ENCODE measurements at regions not wholly inside any gene's neighbourhood (a gene's known extent, or its start where the extent isn't known, plus 50 kb on each side); places are given as distances from the start of the nearest gene placed in this dataset.

DNA sequence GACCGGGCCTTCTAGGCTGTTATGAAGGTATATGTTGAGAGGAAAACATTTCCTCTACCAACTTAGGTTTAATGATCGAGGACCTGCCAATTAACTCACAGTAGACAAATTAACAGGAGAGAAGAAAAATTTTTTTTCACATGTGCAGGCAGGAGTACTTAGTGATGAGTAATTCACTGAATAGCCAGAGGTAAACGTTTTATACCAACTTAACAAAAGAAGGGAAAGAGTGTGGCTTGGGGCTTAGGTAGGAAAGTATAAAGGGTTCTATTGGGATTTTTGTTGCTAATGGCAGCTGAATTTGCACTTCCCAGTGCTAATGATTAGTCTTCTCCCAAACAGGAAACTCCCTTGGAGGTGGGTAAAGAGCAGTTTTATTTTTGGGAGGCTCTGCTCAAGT, 121.6 kb upstream of the HS3ST4 start:
- H3K36me3 Mint-ChIP-seq (ENCODE audit: low read depth), result peaks cover 8% of the 10 kb centered on the region
- H3K9me3 Mint-ChIP-seq, result peaks cover 72% of the 10 kb centered on the region
- Histone ChIP-seq H3F3A (replicated peaks; ENCODE audit: low read depth) (no peaks in the 10 kb centered on the region), H3K27ac (ENCODE audit: low read depth) (no peak overlapping the region), H3K4me2 (no peak overlapping the region), H4K20me1 (replicated peaks; ENCODE audit: insufficient read depth) (no peaks in the 10 kb centered on the region), H3K79me2 (replicated peaks; ENCODE audit: insufficient read depth) (no peaks in the 10 kb centered on the region), H3K36me3 (ENCODE audit: insufficient read depth) (no peaks in the 10 kb centered on the region; the same call in 1 of the 2 replicates), H3K4me1 (ENCODE audit: insufficient read depth) (no peaks in the 10 kb centered on the region), H3K4me3 (no peak overlapping the region), H2AFZ (no peak overlapping the region), H3K27me3 (ENCODE audit: insufficient read depth) (no peaks in the 10 kb centered on the region), H3K9me2 (ENCODE audit: insufficient read depth) (no peaks in the 10 kb centered on the region)
- DNase-seq (ENCODE audit: low spot score) (no peak), ATAC-seq (no peak)
- H3K27me3 Mint-ChIP-seq (ENCODE audit: insufficient read depth, low read depth, poor library complexity), result peaks cover 3% of the 10 kb centered on the region
- peaks cover 3% of the 10 kb centered on the region; the same call in 2 of the 3 replicates for H3K4me1 Mint-ChIP-seq
- no peak for TF ChIP-seq CREB1 (CRISPR knock-in tag; IDR thresholded peaks at IDR 0.05; ENCODE audit: low read depth)
- TF ChIP-seq, protein P1, sequence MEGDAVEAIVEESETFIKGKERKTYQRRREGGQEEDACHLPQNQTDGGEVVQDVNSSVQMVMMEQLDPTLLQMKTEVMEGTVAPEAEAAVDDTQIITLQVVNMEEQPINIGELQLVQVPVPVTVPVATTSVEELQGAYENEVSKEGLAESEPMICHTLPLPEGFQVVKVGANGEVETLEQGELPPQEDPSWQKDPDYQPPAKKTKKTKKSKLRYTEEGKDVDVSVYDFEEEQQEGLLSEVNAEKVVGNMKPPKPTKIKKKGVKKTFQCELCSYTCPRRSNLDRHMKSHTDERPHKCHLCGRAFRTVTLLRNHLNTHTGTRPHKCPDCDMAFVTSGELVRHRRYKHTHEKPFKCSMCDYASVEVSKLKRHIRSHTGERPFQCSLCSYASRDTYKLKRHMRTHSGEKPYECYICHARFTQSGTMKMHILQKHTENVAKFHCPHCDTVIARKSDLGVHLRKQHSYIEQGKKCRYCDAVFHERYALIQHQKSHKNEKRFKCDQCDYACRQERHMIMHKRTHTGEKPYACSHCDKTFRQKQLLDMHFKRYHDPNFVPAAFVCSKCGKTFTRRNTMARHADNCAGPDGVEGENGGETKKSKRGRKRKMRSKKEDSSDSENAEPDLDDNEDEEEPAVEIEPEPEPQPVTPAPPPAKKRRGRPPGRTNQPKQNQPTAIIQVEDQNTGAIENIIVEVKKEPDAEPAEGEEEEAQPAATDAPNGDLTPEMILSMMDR (conservative IDR thresholded peaks at IDR 0.05; ENCODE audit: low read depth in 2 of 2), result no peak
- no peak for TF ChIP-seq JUNB (IDR thresholded peaks at IDR 0.05; ENCODE audit: unreplicated experiment)
- TF ChIP-seq ZNF114 (CRISPR knock-in tag; IDR thresholded peaks at IDR 0.05), result no peak
- TF ChIP-seq POLR2AphosphoS5 (IDR thresholded peaks at IDR 0.05; ENCODE audit: low read depth), result no peak
- TF ChIP-seq, protein P2, sequence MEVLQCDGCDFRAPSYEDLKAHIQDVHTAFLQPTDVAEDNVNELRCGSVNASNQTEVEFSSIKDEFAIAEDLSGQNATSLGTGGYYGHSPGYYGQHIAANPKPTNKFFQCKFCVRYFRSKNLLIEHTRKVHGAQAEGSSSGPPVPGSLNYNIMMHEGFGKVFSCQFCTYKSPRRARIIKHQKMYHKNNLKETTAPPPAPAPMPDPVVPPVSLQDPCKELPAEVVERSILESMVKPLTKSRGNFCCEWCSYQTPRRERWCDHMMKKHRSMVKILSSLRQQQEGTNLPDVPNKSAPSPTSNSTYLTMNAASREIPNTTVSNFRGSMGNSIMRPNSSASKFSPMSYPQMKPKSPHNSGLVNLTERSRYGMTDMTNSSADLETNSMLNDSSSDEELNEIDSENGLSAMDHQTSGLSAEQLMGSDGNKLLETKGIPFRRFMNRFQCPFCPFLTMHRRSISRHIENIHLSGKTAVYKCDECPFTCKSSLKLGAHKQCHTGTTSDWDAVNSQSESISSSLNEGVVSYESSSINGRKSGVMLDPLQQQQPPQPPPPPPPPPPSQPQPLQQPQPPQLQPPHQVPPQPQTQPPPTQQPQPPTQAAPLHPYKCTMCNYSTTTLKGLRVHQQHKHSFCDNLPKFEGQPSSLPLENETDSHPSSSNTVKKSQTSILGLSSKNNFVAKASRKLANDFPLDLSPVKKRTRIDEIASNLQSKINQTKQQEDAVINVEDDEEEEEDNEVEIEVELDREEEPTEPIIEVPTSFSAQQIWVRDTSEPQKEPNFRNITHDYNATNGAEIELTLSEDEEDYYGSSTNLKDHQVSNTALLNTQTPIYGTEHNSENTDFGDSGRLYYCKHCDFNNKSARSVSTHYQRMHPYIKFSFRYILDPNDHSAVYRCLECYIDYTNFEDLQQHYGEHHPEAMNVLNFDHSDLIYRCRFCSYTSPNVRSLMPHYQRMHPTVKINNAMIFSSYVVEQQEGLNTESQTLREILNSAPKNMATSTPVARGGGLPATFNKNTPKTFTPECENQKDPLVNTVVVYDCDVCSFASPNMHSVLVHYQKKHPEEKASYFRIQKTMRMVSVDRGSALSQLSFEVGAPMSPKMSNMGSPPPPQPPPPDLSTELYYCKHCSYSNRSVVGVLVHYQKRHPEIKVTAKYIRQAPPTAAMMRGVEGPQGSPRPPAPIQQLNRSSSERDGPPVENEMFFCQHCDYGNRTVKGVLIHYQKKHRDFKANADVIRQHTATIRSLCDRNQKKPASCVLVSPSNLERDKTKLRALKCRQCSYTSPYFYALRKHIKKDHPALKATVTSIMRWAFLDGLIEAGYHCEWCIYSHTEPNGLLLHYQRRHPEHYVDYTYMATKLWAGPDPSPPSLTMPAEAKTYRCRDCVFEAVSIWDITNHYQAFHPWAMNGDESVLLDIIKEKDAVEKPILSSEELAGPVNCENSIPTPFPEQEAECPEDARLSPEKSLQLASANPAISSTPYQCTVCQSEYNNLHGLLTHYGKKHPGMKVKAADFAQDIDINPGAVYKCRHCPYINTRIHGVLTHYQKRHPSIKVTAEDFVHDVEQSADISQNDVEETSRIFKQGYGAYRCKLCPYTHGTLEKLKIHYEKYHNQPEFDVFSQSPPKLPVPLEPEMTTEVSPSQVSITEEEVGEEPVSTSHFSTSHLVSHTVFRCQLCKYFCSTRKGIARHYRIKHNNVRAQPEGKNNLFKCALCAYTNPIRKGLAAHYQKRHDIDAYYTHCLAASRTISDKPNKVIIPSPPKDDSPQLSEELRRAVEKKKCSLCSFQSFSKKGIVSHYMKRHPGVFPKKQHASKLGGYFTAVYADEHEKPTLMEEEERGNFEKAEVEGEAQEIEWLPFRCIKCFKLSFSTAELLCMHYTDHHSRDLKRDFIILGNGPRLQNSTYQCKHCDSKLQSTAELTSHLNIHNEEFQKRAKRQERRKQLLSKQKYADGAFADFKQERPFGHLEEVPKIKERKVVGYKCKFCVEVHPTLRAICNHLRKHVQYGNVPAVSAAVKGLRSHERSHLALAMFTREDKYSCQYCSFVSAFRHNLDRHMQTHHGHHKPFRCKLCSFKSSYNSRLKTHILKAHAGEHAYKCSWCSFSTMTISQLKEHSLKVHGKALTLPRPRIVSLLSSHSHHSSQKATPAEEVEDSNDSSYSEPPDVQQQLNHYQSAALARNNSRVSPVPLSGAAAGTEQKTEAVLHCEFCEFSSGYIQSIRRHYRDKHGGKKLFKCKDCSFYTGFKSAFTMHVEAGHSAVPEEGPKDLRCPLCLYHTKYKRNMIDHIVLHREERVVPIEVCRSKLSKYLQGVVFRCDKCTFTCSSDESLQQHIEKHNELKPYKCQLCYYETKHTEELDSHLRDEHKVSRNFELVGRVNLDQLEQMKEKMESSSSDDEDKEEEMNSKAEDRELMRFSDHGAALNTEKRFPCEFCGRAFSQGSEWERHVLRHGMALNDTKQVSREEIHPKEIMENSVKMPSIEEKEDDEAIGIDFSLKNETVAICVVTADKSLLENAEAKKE (CRISPR knock-in tag; IDR thresholded peaks at IDR 0.05), result no peak
- TF ChIP-seq, protein P3, sequence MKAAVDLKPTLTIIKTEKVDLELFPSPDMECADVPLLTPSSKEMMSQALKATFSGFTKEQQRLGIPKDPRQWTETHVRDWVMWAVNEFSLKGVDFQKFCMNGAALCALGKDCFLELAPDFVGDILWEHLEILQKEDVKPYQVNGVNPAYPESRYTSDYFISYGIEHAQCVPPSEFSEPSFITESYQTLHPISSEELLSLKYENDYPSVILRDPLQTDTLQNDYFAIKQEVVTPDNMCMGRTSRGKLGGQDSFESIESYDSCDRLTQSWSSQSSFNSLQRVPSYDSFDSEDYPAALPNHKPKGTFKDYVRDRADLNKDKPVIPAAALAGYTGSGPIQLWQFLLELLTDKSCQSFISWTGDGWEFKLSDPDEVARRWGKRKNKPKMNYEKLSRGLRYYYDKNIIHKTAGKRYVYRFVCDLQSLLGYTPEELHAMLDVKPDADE (IDR thresholded peaks at IDR 0.05), result no peak
- TF ChIP-seq EZH2 (IDR thresholded peaks at IDR 0.05; ENCODE audit: low read depth, unreplicated experiment), result no peak
- no peak for TF ChIP-seq STAT1 (IDR thresholded peaks at IDR 0.05; ENCODE audit: unreplicated experiment)
- TF ChIP-seq ZNF331 (CRISPR knock-in tag; IDR thresholded peaks at IDR 0.05; ENCODE audit: low read depth), result no peak
- no peak for TF ChIP-seq EZH2phosphoT487 (IDR thresholded peaks at IDR 0.05; ENCODE audit: unreplicated experiment)
- TF ChIP-seq NANOG (IDR thresholded peaks at IDR 0.05; ENCODE audit: borderline replicate concordance), result no peak
- TF ChIP-seq, protein P4, sequence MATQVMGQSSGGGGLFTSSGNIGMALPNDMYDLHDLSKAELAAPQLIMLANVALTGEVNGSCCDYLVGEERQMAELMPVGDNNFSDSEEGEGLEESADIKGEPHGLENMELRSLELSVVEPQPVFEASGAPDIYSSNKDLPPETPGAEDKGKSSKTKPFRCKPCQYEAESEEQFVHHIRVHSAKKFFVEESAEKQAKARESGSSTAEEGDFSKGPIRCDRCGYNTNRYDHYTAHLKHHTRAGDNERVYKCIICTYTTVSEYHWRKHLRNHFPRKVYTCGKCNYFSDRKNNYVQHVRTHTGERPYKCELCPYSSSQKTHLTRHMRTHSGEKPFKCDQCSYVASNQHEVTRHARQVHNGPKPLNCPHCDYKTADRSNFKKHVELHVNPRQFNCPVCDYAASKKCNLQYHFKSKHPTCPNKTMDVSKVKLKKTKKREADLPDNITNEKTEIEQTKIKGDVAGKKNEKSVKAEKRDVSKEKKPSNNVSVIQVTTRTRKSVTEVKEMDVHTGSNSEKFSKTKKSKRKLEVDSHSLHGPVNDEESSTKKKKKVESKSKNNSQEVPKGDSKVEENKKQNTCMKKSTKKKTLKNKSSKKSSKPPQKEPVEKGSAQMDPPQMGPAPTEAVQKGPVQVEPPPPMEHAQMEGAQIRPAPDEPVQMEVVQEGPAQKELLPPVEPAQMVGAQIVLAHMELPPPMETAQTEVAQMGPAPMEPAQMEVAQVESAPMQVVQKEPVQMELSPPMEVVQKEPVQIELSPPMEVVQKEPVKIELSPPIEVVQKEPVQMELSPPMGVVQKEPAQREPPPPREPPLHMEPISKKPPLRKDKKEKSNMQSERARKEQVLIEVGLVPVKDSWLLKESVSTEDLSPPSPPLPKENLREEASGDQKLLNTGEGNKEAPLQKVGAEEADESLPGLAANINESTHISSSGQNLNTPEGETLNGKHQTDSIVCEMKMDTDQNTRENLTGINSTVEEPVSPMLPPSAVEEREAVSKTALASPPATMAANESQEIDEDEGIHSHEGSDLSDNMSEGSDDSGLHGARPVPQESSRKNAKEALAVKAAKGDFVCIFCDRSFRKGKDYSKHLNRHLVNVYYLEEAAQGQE (IDR thresholded peaks at IDR 0.05; ENCODE audit: unreplicated experiment), result no peak
- no peak overlapping the region for H3K4me3 Mint-ChIP-seq
- H3K27ac Mint-ChIP-seq, result no peak overlapping the region

Data from GM23338 (cell line).